Stomach (tissue), 8 donors: ENCODE measurements at regions not wholly inside any gene's neighbourhood (a gene's known extent, or its start where the extent isn't known, plus 50 kb on each side); places are given as distances from the start of the nearest gene placed in this dataset.

ENCODE experiments used
- DNase-seq, 2 donors: peaks; one replicate each; pipeline versions ENCODE4 v3.0.0 to v3.0.0-alpha.2; 2013 to 2019
- H3K27ac ChIP-seq, 5 donors: fragments of 200-600 bp in 4 of 5; sonication (generic) in 4 of 5; one replicate each; pipeline ENCODE4 v1.5.1; 2013 to 2019; ENCODE audit warnings: mild to moderate bottlenecking in 1 of 5, moderate library complexity in 1 of 5
- H3K27me3 ChIP-seq, 3 donors: fragments of 200-600 bp; sonication (generic); one replicate each; pipeline ENCODE4 v1.5.1; 2017 to 2019; ENCODE audit warnings: mixed run types in 1 of 3
- H3K36me3 ChIP-seq, 4 donors: fragments of 200-600 bp; sonication (generic); 1 replicate in 3 of 4; 2 replicates in 1 of 4; pipeline ENCODE4 v1.5.1; 2016 to 2019
- H3K4me1 ChIP-seq, 4 donors: fragments of 200-600 bp; sonication (generic); one replicate each; pipeline ENCODE4 v1.5.1; 2016 to 2019
- H3K4me3 ChIP-seq, 4 donors: fragments of 200-600 bp; sonication (generic) in 3 of 4; one replicate each; pipeline ENCODE4 v1.5.1; 2016 to 2019; ENCODE audit warnings: mild to moderate bottlenecking in 1 of 4
- H3K9me3 ChIP-seq, 4 donors: fragments of 200-600 bp; sonication (generic); one replicate each; pipeline ENCODE4 v1.5.1; 2016 to 2019
- EP300 ChIP-seq: sonication (generic); formaldehyde crosslinking; IDR thresholded peaks from one replicate; pipeline ENCODE4 v1.6.1; 2017; ENCODE audit warnings: antibody characterized with exemption
- POLR2A ChIP-seq, 4 donors: fragments of 450-650 bp; IDR thresholded peaks; one replicate each; pipeline ENCODE4 v1.6.1; 2016; ENCODE audit warnings: antibody characterized with exemption in 4 of 4, control low read depth in 2 of 4, mild to moderate bottlenecking in 1 of 4, moderate library complexity in 1 of 4
- POLR2AphosphoS5 ChIP-seq, 3 donors: sonication (generic); formaldehyde crosslinking; IDR thresholded peaks; one replicate each; pipeline ENCODE4 v1.6.1; 2016; ENCODE audit warnings: antibody characterized with exemption in 3 of 3
- WGBS, 5 donors: extraction: QIAGEN DNeasy Blood & Tissue Kit in 3 of 5; methylation state at CpG; one replicate each; pipeline versions ENCODE4 v1.1.5 to v1.1.7; 2013 to 2018; 5-methylcytosine and 5-hydroxymethylcytosine counted together
- intact Hi-C: fragments of 100-400 bp; cut with DNase I; formaldehyde crosslinking; loops from one replicate; pipeline ENCODE4 v1.15.1; 2023; ENCODE audit warnings: low total_unique reads
- TF ChIP-seq, protein P1 (sequence below), 7 experiments: fragments of 450-650 bp in 4 of 7; fragments of 200-600 bp in 3 of 7; sonication (generic) in 3 of 7; IDR thresholded peaks; one replicate each; pipeline ENCODE4 v1.5.1; 2016 to 2019; ENCODE audit warnings: antibody characterized with exemption in 7 of 7, control low read depth in 2 of 7, mild to moderate bottlenecking in 1 of 7
- donor health status: healthy with polysubstance abuse.
- donor health status: Bipolar disorder and iron deficiency.
- donor health status: healthy.

DNA sequence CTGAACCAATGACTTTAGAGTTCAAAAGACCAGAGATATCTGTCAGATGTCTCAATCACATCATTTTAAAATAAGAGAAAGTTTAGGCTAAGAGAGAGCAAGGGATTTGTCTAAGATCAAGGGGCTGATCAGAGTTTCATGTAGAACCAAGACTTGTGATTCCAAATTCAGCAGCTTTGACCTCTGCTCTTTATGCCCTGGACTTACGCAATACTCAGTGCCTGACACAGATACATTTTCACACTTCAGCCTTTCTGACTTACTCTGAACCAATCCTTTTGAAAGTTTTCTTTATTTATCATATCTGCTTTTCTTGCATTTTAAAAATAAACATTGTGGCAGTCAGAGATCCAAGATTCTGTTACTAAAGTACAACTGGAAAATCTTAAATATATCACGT lies 428.0 kb downstream of the PLPP3 start:
- no peak overlapping the region for H3K4me3 ChIP-seq
- H3K36me3 ChIP-seq: no peaks in the 10 kb centered on the region
- no peaks in the 10 kb centered on the region for H3K9me3 ChIP-seq
- TF ChIP-seq EP300 (no peak), POLR2A (IDR thresholded peaks at IDR 0.05) (no peak), POLR2AphosphoS5 (IDR thresholded peaks at IDR 0.05) (no peak)
- TF ChIP-seq, protein P1, sequence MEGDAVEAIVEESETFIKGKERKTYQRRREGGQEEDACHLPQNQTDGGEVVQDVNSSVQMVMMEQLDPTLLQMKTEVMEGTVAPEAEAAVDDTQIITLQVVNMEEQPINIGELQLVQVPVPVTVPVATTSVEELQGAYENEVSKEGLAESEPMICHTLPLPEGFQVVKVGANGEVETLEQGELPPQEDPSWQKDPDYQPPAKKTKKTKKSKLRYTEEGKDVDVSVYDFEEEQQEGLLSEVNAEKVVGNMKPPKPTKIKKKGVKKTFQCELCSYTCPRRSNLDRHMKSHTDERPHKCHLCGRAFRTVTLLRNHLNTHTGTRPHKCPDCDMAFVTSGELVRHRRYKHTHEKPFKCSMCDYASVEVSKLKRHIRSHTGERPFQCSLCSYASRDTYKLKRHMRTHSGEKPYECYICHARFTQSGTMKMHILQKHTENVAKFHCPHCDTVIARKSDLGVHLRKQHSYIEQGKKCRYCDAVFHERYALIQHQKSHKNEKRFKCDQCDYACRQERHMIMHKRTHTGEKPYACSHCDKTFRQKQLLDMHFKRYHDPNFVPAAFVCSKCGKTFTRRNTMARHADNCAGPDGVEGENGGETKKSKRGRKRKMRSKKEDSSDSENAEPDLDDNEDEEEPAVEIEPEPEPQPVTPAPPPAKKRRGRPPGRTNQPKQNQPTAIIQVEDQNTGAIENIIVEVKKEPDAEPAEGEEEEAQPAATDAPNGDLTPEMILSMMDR (IDR thresholded peaks at IDR 0.05): no peak
- no peak for DNase-seq
- WGBS, 5 donors: 85 to 90% (median 88%) methylated on average over 2 of the region's 2 CpGs
- peaks cover 0 to 7% (median 2%) of the 10 kb centered on the region in 4 donors for H3K4me1 ChIP-seq
- H3K27me3 ChIP-seq: no peaks in the 10 kb centered on the region
- intact Hi-C loops: no loop called here
- H3K27ac ChIP-seq: no peak overlapping the region

DNA sequence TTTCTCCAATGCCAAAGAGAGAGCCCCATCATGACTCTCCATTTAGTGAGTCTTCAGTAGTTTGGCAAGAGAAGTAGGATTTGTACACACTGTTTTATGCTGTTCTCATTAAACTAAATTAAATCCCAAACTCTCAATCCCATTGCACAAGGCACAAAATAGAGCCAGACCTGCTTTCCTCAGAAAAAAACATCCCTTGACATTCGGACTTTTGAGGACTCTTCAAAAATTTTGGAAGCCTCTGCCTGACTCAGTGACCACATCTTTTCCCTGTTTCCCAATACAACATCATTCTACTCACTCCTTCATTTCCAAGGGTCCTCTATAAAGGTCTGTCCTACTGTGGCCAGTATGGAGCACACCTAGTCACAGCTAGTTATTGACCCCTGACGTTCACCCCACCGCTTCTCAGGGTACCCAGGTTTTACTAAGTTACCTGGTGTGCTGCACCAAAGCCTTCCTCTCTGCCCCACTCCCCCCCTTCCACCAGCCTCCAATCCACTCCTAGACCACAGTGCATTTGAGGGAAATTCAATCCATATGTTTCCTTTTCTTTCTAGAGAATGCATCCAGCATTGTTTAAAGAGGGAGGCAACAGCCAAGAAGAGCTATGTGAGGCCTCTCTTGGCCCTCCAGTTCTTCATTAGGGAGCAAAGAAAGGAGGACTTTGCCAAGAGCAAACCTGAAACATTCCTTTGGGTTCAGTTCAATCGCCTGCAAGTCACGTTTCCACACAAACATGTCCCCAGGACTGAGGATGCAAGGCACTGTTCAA lies 428.7 kb downstream of the PLPP3 start:
- H3K27ac ChIP-seq: no peak overlapping the region
- no peak for DNase-seq
- H3K9me3 ChIP-seq: no peaks in the 10 kb centered on the region
- peaks cover 0 to 12% (median 5%) of the 10 kb centered on the region in 4 donors for H3K4me1 ChIP-seq
- no peaks in the 10 kb centered on the region for H3K36me3 ChIP-seq
- H3K27me3 ChIP-seq: no peaks in the 10 kb centered on the region
- no peak overlapping the region for H3K4me3 ChIP-seq
- 80 to 84% (median 83%) methylated on average over 5 of the region's 5 CpGs for WGBS, 5 donors
- intact Hi-C loops: no loop called here
- TF ChIP-seq, protein P1 (IDR thresholded peaks at IDR 0.05): no peak
- TF ChIP-seq POLR2AphosphoS5 (IDR thresholded peaks at IDR 0.05) (no peak), POLR2A (IDR thresholded peaks at IDR 0.05) (no peak)

GRCh38 chr1:56149761-56150160 lies 429.6 kb downstream of the PLPP3 start:
- TF ChIP-seq POLR2AphosphoS5 (IDR thresholded peaks at IDR 0.05) (no peak), POLR2A (IDR thresholded peaks at IDR 0.05) (no peak), EP300 (no peak)
- TF ChIP-seq, protein P1 (IDR thresholded peaks at IDR 0.05): no peak
- intact Hi-C loops: no loop called here
- Histone ChIP-seq H3K9me3 (no peaks in the 10 kb centered on the region), H3K4me1 (peaks cover 0 to 15% (median 5%) of the 10 kb centered on the region in 4 donors), H3K27ac (no peak overlapping the region), H3K27me3 (no peaks in the 10 kb centered on the region), H3K4me3 (no peak overlapping the region), H3K36me3 (no peaks in the 10 kb centered on the region)
- WGBS, 5 donors: 76 to 91% (median 81%) methylated on average over 6 of the region's 6 CpGs
- no peak for DNase-seq

DNA sequence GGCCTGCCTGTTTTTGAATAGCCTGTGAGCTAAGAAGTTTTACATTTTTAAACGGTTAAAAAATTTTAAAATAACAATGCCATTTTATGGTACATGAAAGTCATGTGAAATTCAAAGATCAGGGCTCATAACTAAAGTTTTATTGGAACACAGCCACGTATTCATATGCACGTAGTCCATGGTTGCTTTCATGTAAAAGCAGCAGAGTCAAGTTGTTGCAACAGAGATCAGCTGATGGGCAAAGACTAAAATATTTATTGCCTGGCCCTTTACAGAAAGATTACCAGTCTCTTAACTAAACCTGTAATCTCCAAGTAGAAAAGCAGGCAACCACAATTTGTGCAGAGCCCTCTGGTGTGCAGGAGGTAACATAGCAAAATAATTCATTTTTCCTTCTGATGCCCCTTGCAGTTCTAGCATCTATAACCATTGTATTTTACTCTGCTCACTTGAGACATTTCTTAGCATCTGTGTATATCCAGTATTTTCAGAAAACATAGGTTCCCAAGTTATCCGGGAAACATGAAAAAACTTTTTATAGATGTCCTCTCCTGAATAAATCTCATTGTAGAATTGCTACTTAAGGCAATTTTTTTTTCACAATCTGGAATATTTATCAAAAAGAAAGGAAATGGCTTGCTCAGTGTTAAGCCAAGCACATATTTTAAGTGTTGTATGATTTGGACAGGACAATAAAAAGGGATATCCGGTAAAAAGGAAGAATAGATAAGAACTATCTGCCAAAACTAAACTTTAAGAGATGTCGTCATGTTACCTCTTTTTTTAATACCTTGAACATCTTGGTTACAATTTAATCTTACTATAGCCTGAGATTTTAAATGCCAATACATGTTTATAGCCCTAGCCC lies 430.8 kb downstream of the PLPP3 start:
- 57 to 83% (median 72%) methylated on average over 6 of the region's 6 CpGs for WGBS, 5 donors
- Histone ChIP-seq H3K27ac (no peak overlapping the region), H3K4me3 (no peak overlapping the region), H3K4me1 (peaks cover 0 to 15% (median 5%) of the 10 kb centered on the region in 4 donors), H3K27me3 (no peaks in the 10 kb centered on the region), H3K9me3 (no peaks in the 10 kb centered on the region), H3K36me3 (no peaks in the 10 kb centered on the region)
- no peak for DNase-seq
- intact Hi-C loops: no loop called here
- no peak for TF ChIP-seq POLR2AphosphoS5 (IDR thresholded peaks at IDR 0.05)
- TF ChIP-seq EP300: no peak
- TF ChIP-seq, protein P1 (IDR thresholded peaks at IDR 0.05): no peak
- no peak for TF ChIP-seq POLR2A (IDR thresholded peaks at IDR 0.05)
